ENCODE measurements at regions not wholly inside any gene's neighbourhood (a gene's known extent, or its start where the extent isn't known, plus 50 kb on each side); places are given as distances from the start of the nearest gene placed in this dataset.

- no peak for FAIRE-seq
- no peak overlapping the region for H3K4me3 ChIP-seq (replicated peaks in 1 of 3; ENCODE audit: insufficient read depth in 1 of 3, low read depth in 1 of 3, low read length in 3 of 3)
- no peak for DNase-seq (ENCODE audit: low read depth, low spot score)
- no peak overlapping the region for H3K27ac ChIP-seq (ENCODE audit: insufficient read depth, low read depth, low read length)
- H3K4me1 ChIP-seq (ENCODE audit: control insufficient read depth, extremely low read depth, insufficient read depth, low read length): no peaks in the 10 kb centered on the region
- no peak overlapping the region for H2AFZ ChIP-seq (ENCODE audit: low read depth, low read length)
- ChIA-PET POLR2A (no interaction called here), CTCF (no interaction called here)
- intact Hi-C loops (cut with micrococcal nuclease): no loop called here
- no TSS peak for BruUV-seq (replicated peaks)
- TF ChIP-seq GATA2 (IDR thresholded peaks at IDR 0.05; ENCODE audit: insufficient read depth, insufficient read length, low read depth, low read length) (no peak), POLR2A (IDR thresholded peaks at IDR 0.05; ENCODE audit: low read depth, low read length) (no peak), MAX (IDR thresholded peaks at IDR 0.05; ENCODE audit: insufficient read depth, insufficient read length) (no peak), CTCF (IDR thresholded peaks at IDR 0.05; ENCODE audit: extremely low read depth in 1 of 2, insufficient read depth in 1 of 2, low read depth in 1 of 2, low read length in 2 of 2) (no peak), MYC (IDR thresholded peaks at IDR 0.05; ENCODE audit: low read depth, low read length) (no peak), POLR2AphosphoS5 (IDR thresholded peaks at IDR 0.05; ENCODE audit: insufficient read depth, low read depth, low read length) (no peak), JUN (IDR thresholded peaks at IDR 0.05; ENCODE audit: borderline replicate concordance, insufficient read depth, insufficient read length, low read depth) (no peak), EZH2 (IDR thresholded peaks at IDR 0.05; ENCODE audit: borderline replicate concordance, low read depth, low read length, severe bottlenecking) (no peak), FOS (IDR thresholded peaks at IDR 0.05; ENCODE audit: borderline replicate concordance, insufficient read depth, low read length) (no peak)
- H3K9ac ChIP-seq (replicated peaks; ENCODE audit: extremely low read depth, insufficient read depth, low read length): no peak overlapping the region
- no peaks in the 10 kb centered on the region for H3K79me2 ChIP-seq (ENCODE audit: control insufficient read depth, insufficient read depth, low read length)
- no peaks in the 10 kb centered on the region for H4K20me1 ChIP-seq (replicated peaks; ENCODE audit: control insufficient read depth, extremely low read depth, insufficient read depth, low read length)
- H3K9me1 ChIP-seq (replicated peaks; ENCODE audit: control insufficient read depth, extremely low read depth, insufficient read depth, low read length): no peaks in the 10 kb centered on the region
- no peaks in the 10 kb centered on the region for H3K36me3 ChIP-seq (ENCODE audit: control insufficient read depth in 2 of 2, extremely low read depth in 1 of 2, insufficient read depth in 2 of 2, low read length in 2 of 2)
- dilution Hi-C loops (cut with MboI; ENCODE audit: extremely low pct_ligation_motif_present, low sequenced_read_pairs): no loop called here
- H3K4me2 ChIP-seq (ENCODE audit: insufficient read depth, low read length): no peak overlapping the region
- H3K27me3 ChIP-seq (ENCODE audit: control insufficient read depth in 2 of 2, insufficient read depth in 2 of 2, low read length in 2 of 2): no peaks in the 10 kb centered on the region
- peaks cover 7% of the 10 kb centered on the region for H3K9me3 ChIP-seq (replicated peaks; ENCODE audit: control insufficient read depth, insufficient read depth, low read length)
Observed at GRCh38 chr14:86296173-86296572, 766.2 kb downstream of the FLRT2 start.
